ENCODE measurements at regions not wholly inside any gene's neighbourhood (a gene's known extent, or its start where the extent isn't known, plus 50 kb on each side); places are given as distances from the start of the nearest gene placed in this dataset.

DNA sequence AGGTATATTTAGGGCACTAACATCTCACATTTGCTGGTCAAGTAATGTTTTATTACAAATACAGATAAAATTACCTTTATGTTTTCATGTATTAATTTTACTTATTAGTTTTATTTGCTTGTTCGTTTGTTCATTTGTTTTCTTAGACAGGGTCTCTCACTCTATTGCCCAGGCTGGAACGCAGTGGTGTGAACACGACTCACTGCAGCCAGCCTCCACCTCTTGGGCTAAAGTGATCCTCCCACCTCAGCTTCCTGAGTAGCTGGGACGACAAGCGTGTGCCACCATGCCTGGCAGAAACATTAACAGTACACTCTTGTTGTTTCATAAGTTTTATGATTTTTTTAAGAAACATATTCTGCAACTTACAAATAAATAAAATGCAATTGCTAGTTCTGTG is 123.2 kb downstream of the ZNF608 start:
- Histone ChIP-seq H3K14ac (ENCODE audit: insufficient read depth, low read length) (no peak overlapping the region), H4K20me1 (ENCODE audit: control insufficient read depth, insufficient read depth, insufficient read length) (no peaks in the 10 kb centered on the region), H3K27ac (ENCODE audit: insufficient read length, low read depth, low read length) (no peak overlapping the region), H3K4me2 (ENCODE audit: insufficient read depth, insufficient read length, low read length) (no peak overlapping the region), H3K23me2 (ENCODE audit: insufficient read length, low read depth, low read length, poor library complexity, severe bottlenecking) (no peaks in the 10 kb centered on the region), H2BK12ac (ENCODE audit: insufficient read length, low read depth, low read length) (no peak overlapping the region), H2AFZ (ENCODE audit: low read length) (no peak overlapping the region), H3K9me3 (ENCODE audit: control insufficient read depth, low read depth, low read length) (no peaks in the 10 kb centered on the region), H4K8ac (replicated peaks; ENCODE audit: insufficient read length, low read depth, low read length) (no peak overlapping the region), H3K79me1 (ENCODE audit: insufficient read depth, low read depth, low read length, poor library complexity, severe bottlenecking) (no peaks in the 10 kb centered on the region), H2BK5ac (ENCODE audit: insufficient read length, low read length) (no peak overlapping the region), H3K4me1 (ENCODE audit: insufficient read depth, low read length) (peaks cover 2% of the 10 kb centered on the region; the same call in 1 of the 2 replicates), H4K91ac (ENCODE audit: insufficient read length, low read depth, low read length) (no peak overlapping the region), H3T11ph (ENCODE audit: low read length) (no peak overlapping the region), H2BK120ac (ENCODE audit: low read depth, low read length, poor library complexity, severe bottlenecking) (no peak overlapping the region), H2AK5ac (ENCODE audit: insufficient read length, low read length) (no peak overlapping the region), H4K5ac (ENCODE audit: insufficient read length, low read depth, low read length) (no peak overlapping the region), H3K18ac (ENCODE audit: insufficient read length, low read depth, low read length) (no peak overlapping the region), H2BK20ac (ENCODE audit: low read depth, low read length, poor library complexity, severe bottlenecking) (no peak overlapping the region), H3K56ac (ENCODE audit: insufficient read length, low read depth, low read length) (no peak overlapping the region), H3K79me2 (ENCODE audit: insufficient read depth, low read length) (no peaks in the 10 kb centered on the region), H3K23ac (ENCODE audit: insufficient read length, low read depth, low read length) (no peak overlapping the region), H3K27me3 (ENCODE audit: insufficient read depth, low read length) (no peaks in the 10 kb centered on the region), H3K9ac (ENCODE audit: extremely low read depth, insufficient read length, low read length) (no peak overlapping the region), H2BK15ac (ENCODE audit: low read depth, low read length) (no peak overlapping the region), H3K4ac (ENCODE audit: low read depth, low read length) (no peak overlapping the region)
- no peaks in the 10 kb centered on the region for H3K36me3 Mint-ChIP-seq (ENCODE audit: insufficient read depth in 1 of 3, low read depth in 3 of 3)
- no peak overlapping the region for H3K27ac Mint-ChIP-seq
- peaks cover 8 to 10% of the 10 kb centered on the region in 2 experiments for H3K4me1 Mint-ChIP-seq
- no peak for DNase-seq
- no peaks in the 10 kb centered on the region for H3K9me3 Mint-ChIP-seq
- no peaks in the 10 kb centered on the region for H3K27me3 Mint-ChIP-seq (ENCODE audit: low read depth)
- no CpG with 5 or more reads among the region's 5 CpGs for WGBS (ENCODE audit: extremely low coverage, insufficient read length, low lambda C conversion rate)
- H3K4me3 Mint-ChIP-seq: no peak overlapping the region
- TF ChIP-seq, protein P1, sequence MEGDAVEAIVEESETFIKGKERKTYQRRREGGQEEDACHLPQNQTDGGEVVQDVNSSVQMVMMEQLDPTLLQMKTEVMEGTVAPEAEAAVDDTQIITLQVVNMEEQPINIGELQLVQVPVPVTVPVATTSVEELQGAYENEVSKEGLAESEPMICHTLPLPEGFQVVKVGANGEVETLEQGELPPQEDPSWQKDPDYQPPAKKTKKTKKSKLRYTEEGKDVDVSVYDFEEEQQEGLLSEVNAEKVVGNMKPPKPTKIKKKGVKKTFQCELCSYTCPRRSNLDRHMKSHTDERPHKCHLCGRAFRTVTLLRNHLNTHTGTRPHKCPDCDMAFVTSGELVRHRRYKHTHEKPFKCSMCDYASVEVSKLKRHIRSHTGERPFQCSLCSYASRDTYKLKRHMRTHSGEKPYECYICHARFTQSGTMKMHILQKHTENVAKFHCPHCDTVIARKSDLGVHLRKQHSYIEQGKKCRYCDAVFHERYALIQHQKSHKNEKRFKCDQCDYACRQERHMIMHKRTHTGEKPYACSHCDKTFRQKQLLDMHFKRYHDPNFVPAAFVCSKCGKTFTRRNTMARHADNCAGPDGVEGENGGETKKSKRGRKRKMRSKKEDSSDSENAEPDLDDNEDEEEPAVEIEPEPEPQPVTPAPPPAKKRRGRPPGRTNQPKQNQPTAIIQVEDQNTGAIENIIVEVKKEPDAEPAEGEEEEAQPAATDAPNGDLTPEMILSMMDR (conservative IDR thresholded peaks at IDR 0.05): no peak
